NCI-H1436 (cell line): ENCODE measurements at regions not wholly inside any gene's neighbourhood (a gene's known extent, or its start where the extent isn't known, plus 50 kb on each side); places are given as distances from the start of the nearest gene placed in this dataset.

Experiments used
- DNase-seq: peaks from one replicate; lab custom pipeline; 2025; lab: John Stamatoyannopoulos, UW

DNA sequence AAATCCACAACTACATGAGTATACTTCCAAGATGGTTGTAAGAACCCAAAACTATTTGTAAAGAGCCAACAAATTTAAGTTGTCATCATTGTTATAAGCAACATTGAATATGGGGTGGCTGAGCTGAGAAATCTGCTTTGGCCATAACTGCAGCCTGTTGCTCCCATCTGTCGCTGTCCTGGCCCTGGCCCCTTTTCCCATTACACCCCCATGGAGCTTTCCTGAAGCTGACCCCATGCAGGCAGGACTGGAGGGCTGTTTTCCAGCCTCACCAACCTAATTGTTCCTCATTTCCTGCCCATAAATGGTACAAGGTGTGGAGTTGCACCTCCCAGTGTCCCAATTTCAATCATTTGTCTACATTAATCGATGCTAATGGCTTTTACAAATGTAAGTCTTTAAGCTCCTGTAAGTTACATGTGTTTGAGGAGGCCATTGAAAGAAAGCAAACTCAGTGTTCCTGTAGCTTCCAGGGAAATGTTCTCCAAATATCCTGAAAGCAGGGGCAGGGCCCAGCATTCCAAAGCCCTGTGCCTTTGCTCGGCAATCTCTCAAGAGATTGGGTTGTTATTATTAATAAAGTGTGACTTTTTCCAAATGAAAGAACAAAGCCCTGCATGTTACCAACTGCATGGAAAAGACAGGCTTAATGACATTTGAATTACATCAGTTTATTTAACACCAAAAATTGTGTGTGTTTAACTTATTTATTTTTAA is 545.9 kb downstream of the PLPP3 start:
- no peak for DNase-seq

DNA sequence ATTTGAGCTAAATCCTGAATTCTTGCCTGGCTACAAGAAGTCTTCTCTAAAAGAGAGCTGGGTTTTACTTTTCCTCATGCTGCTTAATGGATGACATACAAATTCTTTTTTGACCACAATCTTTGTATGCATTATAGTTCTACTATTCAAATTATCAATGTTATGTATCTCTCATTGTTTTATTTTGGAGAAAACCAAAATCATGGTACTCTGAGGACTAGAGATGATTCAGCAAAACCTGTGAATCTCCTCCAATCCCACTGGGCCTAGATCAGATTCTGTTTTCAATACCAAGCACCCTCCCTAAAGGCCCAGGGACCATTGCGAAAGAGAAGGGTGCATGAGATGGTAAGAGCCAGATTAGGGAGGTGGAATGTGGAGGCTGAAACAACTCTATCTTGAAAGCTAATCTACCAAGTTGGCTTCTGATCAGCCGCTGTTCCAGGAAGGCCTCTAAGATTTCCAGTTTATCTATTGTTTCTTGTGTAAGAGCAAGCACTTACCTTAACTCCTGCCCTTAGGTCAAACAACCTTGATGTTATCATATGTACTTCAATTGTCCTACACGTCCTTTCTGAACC is 547.2 kb downstream of the PLPP3 start:
- no peak for DNase-seq

DNA sequence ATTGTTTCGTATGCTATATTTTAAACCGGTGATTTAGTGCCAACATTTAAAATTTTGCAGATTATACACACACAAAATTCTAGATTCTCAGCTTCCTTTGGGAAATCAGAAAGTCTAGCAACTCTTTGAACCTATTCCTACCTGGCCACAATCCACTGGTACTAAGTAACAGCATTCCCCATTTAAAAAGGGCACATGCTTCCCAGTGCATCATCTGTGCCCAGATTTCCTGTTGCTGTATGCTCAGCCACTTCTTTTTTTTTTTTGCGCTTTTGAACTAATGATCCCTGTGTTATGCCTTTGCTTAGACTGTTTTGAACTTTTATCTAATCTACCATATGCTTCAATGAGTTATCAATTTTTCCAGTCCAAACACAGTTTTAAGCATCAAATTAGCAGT is 548.4 kb downstream of the PLPP3 start:
- no peak for DNase-seq

DNA sequence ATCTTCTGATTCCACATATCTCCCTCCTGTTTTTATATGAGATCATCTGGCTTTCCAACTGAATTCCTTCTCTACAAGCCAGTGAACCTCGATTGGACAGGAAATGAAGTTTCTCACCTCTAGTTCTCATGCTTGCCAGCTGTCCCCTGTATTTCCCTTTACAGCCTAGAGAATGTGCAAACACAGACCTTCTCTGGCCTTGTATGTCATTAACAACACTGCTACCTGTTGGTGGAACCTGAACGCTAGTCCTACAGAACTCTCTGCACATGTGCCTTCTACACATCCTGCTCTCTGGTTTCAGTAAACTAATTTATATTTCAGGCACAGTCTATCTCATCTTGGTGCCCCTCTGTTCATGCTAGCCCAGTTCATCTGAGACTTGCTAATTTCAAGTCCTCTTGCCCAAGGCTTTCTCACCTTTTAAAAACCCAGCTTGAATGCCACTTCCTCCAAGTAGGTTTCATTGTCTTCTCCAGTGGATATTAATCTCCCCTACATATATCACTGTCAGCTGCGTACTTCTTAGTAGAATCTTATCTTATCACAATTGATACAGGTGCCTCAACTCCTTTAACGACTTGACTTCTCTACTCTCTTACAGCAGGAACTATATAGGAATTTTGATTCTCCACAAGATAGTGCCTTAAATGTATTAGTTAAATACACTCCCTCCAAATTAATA is 549.9 kb downstream of the PLPP3 start:
- no peak for DNase-seq

DNA sequence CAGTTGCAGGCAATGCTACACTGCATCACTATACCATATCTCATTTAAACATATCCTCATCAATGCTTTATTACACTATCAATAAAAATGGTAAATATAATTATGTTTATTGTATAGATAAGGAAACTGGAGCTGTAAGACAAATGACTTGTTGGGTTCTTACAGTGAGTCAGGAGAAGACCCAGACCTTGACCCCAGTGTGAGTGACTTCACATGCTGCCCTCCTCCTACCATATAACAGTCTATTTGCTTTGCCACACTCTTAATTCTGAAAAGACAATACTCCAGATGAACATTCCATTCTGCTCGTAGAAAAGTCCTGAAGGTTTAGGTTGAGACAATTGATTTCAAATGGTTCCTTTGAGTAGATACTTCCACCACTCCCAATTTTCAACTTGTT is 550.5 kb downstream of the PLPP3 start:
- DNase-seq = no peak

DNA sequence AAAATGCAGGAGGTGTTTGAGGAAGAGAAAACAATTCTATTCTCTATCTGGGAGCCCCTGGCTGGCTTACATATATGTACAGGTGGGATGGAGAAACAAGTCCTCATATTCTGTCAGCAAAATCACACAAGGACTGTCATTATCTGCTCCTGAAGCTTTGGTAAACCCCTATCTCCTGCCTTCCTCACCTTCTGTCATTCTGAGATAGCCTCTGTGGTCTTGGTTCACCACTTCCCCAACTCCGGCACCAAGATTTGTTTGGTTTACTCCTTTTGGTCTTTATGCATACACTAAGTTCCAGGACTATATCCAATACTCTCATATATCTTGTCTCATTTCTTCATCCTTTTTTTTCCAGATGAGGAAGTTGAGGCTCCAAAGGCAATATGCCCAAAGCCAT is 551.1 kb downstream of the PLPP3 start:
- no peak for DNase-seq

DNA sequence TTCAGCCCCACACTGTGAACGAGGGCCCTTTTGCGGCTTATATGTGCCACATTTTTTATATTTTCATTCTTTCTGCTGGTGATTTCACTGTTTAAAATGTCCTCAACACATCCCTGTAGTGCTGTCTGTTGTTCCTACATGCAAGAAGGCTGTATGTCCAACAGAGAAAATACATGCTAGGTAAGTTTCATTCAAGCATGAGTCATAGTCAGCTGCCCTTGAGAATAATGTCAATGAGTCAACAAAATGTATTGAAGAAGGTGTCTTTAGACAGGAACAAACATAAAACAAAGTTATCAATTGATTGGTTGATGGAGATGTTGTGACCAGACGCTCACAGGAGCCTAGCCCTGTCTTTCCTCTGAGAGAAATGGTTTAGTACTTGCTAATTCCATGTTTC is 553.4 kb downstream of the PLPP3 start:
- DNase-seq = no peak

DNA sequence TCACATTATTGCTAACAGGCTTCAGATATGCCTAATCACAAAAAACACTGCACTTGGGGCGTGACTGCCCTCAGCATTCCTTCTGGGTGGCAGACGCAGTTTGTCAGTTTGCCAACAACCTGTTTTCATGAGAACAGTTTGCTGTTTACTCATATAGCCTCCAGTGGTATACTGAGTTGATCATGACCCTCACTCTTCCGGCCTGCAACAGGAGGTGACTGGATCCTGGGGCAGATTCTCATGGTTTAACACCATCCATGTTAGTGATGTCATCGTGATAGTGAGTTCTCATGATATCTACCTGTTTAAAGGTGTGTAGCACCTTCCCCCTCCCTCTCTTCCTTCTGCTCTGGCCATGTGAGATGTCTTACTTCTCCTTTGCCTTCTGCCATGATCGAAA is 555.2 kb downstream of the PLPP3 start:
- DNase-seq = no peak

DNA sequence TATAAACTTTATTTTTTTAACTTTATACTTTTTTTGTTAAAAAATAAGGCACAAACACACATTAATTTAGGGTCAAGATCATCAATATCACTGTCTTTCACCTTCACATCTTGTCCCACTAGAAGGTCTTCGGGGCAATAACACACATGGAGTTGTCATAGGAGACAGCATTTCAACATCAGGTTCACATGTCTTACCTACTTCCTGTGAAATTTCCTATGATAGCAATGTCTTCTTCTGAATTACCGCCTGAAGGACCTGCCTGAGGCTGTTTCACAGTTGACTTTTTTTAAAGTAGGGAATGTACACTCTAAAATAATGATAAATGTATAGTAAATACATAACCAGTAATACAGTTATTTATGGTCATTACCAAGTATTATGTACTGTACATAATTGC is 559.4 kb downstream of the PLPP3 start:
- no peak for DNase-seq

DNA sequence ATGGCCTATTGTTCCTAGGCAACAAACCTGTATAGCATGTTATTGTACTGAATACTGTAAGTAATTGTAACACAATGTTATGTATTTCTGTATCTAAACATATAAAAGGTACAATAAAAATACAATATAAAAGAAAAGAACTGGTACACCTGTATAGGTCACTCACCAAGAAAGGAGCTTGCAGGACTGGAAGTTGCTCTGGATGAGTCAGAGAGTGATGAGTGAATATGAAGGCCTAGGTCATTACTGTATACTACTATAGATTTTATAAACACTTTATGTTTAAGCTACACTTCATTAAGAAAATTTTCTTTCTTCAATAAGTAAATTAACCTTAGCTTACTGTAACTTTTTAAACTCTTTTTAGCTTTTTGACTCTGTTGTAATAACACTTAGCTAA is 559.9 kb downstream of the PLPP3 start:
- DNase-seq = no peak

DNA sequence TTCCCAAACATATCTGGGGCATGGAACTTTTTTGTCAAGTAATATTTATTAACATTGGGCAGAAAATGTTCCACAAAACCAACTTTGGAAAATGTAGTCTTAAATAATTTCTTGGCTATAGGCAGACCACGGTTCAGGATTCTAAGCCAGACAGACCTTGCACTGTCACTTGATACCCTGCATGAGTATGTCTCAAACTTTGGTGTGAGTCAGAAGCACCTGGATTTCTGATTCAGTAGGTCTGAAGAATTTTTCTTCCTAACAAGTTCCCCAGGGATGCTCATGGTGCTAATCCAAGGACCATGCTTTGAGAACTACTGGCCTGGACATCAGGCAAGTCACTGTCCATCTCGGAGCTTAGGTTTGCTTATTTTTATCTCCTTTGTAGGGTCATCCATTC is 562.0 kb downstream of the PLPP3 start:
- no peak for DNase-seq

DNA sequence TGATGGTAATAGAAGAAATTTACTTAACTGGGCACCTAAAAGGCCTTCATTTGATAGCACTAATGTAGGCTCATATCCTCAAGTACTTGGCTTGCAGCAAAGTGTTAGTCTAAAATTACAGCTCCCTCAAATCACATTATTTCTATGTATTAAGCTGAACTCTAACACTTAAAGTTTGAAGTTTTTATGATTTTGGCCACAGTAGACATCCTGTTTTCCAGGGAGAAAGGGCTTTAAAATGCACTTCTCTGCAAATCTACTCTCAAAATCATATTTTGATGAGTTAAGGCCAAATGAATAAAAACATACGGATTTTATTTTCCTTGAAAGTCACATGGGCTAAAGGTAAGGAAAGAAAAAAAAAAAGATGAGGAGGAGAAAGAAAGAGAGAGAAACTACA is 575.5 kb downstream of the PLPP3 start:
- no peak for DNase-seq

DNA sequence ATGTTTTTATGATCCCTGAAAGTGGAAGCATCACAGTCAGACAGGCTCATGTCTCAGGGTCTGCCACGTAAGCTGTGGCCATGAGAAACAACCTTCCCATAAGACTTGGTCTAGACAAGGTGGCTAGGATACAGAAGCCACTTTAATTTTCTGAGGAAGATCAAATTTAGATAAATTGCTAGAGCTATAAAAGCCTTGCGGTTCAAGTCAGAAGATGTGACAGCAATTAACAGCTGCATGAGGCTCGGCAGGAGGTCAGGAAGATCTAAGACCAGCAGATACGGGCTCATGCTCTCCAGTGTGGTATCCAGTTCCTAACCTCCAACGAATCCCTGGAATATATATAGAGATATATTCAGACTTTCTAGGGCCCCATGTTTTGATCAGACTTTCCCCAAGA is 577.1 kb downstream of the PLPP3 start:
- DNase-seq = no peak

DNA sequence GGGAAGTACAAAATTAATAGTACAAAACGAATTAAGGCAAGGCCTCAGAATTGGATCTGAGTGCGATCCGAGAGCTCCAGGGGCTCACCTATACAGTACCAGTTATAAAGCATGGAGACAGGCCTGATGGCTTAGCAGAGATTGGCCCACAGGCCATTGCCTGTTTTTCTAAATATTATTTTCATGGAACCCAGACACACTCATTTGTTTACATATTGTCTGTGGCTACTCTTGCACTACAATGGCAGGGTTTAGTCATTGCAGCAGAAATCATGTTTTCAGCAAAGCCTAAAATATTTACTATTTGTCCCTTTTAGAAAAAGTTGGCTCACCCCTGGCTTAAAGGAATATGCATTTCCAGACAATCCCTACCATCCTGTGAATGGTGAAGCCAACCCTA is 578.9 kb downstream of the PLPP3 start:
- no peak for DNase-seq

DNA sequence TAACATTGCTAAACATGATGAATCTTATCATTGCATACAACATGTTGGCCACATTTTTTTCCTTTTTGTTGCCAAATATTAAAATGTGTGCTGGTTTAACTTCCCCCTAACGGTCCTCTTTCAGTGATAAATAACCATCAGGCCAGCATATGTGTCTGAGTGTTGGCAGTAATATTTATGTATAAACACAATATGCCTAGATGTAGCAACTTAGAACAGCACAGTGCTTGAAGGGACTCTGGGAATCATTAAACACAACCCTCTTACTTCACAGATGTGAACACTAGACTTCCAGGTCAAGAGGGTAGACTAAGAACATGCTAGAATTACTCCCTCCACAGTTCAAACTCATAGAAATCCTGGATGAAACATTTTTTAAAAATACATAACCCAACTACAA is 581.8 kb downstream of the PLPP3 start:
- no peak for DNase-seq

DNA sequence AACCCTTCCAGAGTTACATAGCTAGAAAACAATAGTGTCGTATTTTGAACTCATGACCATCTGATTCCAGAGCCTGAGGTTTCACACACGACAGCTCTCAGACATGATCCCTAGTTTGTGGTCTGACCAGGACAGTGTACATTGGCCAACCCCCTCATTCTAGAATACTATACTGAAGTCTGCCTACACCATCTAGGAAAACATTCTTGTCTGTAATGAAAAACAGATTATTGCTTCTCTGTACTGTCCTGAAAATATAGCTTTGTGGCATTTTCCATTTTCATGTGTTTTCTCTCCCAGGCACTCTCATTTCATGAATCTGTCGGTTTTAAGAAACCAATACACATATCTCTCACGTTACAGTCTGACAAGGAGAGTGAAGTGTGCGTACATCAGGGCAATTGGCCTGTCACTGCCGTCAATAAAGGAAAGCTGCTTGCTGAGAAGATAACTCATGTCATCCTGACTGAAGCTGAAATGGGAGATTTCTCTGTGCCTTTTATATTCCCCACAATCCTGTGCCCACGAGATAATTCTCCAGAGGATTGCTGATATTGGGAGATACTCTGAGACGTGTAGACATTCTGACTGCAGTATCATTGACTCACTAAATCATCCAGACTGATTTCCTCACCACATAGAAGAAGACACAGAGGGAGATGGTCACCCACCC is 585.6 kb downstream of the PLPP3 start:
- DNase-seq = no peak

DNA sequence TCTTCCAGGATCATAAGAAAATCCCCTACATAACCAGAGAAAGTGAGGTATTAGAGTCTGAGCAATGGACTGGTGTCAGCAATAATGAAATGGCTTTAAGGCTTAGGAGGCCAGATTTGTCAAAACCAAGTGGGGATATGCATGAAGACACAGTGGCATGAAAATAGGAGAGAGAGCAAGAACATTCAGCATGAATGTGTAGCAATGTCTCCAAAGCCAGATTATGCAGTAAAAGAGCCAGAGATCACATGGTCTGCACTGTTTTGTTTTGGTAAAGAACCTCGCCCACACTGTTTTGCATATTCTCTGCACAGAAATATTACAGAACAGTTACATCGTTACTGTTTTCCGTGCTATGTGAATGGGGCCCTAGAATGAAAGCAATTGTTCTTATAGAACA is 589.4 kb downstream of the PLPP3 start:
- no peak for DNase-seq

DNA sequence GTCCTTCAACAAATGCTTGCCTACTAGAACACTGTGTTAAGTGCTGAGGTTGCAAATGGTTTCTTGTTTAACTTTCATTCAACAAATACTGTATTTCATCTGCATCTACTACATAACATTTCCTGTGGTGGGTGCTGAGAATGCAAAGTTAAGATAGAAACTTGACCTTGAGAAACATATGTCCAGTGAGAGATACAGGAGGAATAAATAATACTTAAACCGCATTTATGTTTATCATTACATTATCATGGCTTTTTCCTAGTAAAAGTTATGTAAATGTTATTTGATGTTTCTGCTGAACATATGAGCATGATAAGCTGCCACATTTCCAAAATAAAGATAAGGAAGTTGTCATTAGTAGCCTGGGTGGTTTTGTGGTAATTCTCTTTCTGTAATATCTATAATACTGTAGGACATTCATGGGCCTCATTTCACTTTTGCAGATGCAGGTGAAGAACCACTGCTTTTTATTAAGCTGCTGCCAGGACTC is 590.4 kb downstream of the PLPP3 start:
- DNase-seq = no peak

DNA sequence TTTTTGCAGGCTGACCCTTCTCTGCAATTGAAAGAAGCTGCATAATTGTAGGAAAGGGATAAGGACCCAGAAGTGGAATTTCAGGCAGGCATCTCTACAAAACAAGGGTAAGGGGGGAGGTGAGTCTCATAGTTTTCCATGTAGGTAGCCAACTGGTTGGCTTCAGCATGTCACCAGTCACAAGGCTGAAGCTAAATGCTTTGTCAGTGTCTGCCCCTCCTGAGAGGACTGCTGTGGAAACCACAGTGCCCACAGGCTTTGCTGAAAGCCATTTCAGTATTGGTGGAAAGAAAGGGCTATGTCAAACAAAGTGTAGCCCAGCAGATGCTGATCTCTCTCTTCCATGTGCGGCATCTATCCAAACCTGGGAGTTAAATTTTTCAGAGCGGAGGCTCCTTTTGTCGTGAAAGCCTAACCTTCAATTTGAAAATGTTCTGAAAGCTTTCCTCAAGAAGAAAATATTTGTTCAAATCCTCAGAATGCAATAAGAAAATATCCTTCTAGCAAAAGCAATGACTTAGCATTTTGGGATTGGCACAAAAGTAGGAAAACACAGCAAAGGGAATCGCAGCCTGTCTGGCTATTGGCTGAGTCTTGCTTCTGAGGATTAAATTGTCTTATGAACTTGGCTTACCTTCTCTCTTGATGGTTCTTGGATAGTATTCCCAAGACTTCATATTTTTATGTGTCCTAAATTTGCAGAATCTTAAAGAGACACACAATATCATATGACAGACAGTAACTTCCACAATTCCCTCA is 591.7 kb downstream of the PLPP3 start:
- DNase-seq = no peak

DNA sequence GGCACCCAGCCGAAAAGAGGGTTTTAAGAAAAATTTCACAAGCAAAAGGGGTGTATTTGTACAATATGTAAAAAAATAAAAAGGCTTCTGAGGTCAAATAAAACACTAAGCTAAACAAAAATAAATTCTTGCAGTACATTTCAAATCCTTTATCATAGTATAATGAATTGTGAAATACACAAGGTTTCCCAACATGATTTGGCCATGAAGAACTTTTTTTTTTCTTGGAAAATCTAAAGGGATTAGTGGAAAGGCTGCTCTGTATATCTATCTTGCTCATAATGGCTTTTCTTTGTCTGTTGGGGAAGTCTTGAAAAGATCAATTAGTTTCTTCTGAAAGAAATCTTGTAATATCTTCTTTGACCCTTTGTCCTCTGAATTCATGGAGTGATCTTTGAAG is 593.4 kb downstream of the PLPP3 start:
- DNase-seq = no peak

DNA sequence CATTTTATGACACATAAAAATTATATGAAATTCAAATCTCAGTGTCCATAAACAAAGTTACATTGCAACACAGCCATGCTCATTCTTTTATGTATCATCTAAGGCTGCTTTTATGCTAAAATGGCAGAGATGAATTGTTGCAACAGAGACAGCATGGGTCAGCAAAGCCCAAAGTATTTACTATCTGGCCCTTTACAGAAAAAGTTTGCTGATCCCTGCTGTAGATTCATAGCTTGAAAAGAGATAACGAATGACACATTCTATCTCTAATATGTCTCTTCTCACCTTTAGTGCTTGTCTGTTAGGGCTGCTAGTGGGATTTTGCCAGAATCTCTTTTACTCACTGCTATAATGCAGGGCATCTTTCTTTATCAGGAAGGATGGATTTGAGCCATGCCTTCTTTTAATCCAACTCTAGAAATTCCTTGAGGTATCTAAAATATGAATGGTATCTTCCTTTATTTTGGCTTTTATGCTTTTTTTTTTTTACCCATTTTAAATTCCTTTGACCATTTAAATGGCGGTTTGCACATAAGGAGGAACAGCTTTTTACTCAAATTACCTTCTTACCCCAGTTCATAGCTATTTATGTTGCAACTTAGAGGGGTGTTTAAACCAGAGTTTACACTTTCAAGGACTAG is 598.2 kb downstream of the PLPP3 start:
- DNase-seq = no peak

DNA sequence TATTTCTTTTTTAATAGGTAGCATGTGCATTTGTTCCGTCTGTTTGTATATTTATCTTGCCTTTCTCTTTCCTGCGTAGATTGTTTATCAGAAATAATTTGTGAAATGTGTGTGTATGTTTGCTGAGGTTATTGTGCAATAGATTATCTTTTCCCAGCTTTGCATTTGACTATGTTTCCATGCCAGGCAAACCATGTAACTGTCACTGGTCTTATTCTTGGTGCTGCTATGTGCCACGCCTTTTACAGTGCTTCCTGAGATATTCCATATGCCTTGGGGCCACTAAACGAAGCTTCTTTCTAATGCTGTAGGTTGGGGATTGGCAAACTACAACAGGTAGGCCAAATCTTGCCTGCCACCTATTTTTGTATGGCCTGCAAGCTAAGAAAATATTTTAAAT is 598.8 kb downstream of the PLPP3 start:
- DNase-seq = no peak
